ENCODE measurements at regions not wholly inside any gene's neighbourhood (a gene's known extent, or its start where the extent isn't known, plus 50 kb on each side); places are given as distances from the start of the nearest gene placed in this dataset.

DNA sequence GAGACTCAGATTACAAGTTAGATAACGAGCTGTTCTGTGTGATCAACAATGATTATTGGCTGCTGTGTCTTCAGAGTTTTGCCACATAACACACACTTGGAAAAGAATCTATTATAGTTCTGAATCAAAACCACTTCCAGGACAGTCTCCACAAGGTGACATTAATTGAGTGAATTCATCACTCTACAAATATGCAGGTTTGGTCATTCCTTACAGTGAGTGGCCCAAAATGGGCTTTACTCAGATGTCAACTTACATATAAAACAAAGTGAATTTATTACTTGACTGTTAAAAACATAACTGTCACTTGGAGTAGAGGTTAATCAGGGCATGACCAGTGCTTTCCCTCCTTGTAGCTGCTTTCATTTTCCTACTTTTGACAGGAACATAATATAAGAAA is 984.3 kb downstream of the REEP3 start:
- Histone ChIP-seq H3K27ac (ENCODE audit: extremely low read depth, low read depth, low read length) (no peak overlapping the region), H3K36me3 (ENCODE audit: control insufficient read depth in 2 of 2, insufficient read depth in 1 of 2, low read length in 2 of 2) (no peaks in the 10 kb centered on the region), H3K4me3 (ENCODE audit: low read depth, low read length) (no peak overlapping the region), H3K4me1 (ENCODE audit: control insufficient read depth, insufficient read depth, low read length) (no peaks in the 10 kb centered on the region), H3K9me3 (ENCODE audit: control insufficient read depth, insufficient read depth, low read depth, low read length) (no peaks in the 10 kb centered on the region)
- CTCF ChIA-PET: no interaction called here
- POLR2A ChIA-PET: no interaction called here
- TF ChIP-seq ZNF175 (tag by site-specific recombination; IDR thresholded peaks at IDR 0.05): no peak
- TF ChIP-seq SCRT1 (tag by site-specific recombination; IDR thresholded peaks at IDR 0.05; ENCODE audit: borderline replicate concordance): no peak
- no peak for TF ChIP-seq ZNF76 (tag by site-specific recombination; IDR thresholded peaks at IDR 0.05; ENCODE audit: borderline replicate concordance, low read depth)
- TF ChIP-seq ZNF202 (tag by site-specific recombination; IDR thresholded peaks at IDR 0.05; ENCODE audit: borderline replicate concordance): no peak
- TF ChIP-seq, protein P1, sequence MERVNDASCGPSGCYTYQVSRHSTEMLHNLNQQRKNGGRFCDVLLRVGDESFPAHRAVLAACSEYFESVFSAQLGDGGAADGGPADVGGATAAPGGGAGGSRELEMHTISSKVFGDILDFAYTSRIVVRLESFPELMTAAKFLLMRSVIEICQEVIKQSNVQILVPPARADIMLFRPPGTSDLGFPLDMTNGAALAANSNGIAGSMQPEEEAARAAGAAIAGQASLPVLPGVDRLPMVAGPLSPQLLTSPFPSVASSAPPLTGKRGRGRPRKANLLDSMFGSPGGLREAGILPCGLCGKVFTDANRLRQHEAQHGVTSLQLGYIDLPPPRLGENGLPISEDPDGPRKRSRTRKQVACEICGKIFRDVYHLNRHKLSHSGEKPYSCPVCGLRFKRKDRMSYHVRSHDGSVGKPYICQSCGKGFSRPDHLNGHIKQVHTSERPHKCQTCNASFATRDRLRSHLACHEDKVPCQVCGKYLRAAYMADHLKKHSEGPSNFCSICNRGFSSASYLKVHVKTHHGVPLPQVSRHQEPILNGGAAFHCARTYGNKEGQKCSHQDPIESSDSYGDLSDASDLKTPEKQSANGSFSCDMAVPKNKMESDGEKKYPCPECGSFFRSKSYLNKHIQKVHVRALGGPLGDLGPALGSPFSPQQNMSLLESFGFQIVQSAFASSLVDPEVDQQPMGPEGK (tag by site-specific recombination; IDR thresholded peaks at IDR 0.05): no peak
- no peak for TF ChIP-seq ZNF776 (tag by site-specific recombination; IDR thresholded peaks at IDR 0.05; ENCODE audit: borderline replicate concordance)
- no peak for TF ChIP-seq ZNF510 (tag by site-specific recombination; IDR thresholded peaks at IDR 0.05; ENCODE audit: insufficient replicate concordance)
- no peak for TF ChIP-seq ZNF670 (tag by site-specific recombination; IDR thresholded peaks at IDR 0.05; ENCODE audit: low read depth)
- no peak for TF ChIP-seq ZBTB21 (tag by site-specific recombination; IDR thresholded peaks at IDR 0.05)
- TF ChIP-seq, protein P2, sequence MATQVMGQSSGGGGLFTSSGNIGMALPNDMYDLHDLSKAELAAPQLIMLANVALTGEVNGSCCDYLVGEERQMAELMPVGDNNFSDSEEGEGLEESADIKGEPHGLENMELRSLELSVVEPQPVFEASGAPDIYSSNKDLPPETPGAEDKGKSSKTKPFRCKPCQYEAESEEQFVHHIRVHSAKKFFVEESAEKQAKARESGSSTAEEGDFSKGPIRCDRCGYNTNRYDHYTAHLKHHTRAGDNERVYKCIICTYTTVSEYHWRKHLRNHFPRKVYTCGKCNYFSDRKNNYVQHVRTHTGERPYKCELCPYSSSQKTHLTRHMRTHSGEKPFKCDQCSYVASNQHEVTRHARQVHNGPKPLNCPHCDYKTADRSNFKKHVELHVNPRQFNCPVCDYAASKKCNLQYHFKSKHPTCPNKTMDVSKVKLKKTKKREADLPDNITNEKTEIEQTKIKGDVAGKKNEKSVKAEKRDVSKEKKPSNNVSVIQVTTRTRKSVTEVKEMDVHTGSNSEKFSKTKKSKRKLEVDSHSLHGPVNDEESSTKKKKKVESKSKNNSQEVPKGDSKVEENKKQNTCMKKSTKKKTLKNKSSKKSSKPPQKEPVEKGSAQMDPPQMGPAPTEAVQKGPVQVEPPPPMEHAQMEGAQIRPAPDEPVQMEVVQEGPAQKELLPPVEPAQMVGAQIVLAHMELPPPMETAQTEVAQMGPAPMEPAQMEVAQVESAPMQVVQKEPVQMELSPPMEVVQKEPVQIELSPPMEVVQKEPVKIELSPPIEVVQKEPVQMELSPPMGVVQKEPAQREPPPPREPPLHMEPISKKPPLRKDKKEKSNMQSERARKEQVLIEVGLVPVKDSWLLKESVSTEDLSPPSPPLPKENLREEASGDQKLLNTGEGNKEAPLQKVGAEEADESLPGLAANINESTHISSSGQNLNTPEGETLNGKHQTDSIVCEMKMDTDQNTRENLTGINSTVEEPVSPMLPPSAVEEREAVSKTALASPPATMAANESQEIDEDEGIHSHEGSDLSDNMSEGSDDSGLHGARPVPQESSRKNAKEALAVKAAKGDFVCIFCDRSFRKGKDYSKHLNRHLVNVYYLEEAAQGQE (tag by site-specific recombination; IDR thresholded peaks at IDR 0.05): no peak
- TF ChIP-seq MEIS1 (CRISPR knock-in tag; IDR thresholded peaks at IDR 0.05; ENCODE audit: borderline replicate concordance): no peak
- TF ChIP-seq KLF9 (tag by site-specific recombination; IDR thresholded peaks at IDR 0.05; ENCODE audit: low read depth): no peak
- TF ChIP-seq ZNF529 (tag by site-specific recombination; IDR thresholded peaks at IDR 0.05; ENCODE audit: insufficient replicate concordance): no peak

DNA sequence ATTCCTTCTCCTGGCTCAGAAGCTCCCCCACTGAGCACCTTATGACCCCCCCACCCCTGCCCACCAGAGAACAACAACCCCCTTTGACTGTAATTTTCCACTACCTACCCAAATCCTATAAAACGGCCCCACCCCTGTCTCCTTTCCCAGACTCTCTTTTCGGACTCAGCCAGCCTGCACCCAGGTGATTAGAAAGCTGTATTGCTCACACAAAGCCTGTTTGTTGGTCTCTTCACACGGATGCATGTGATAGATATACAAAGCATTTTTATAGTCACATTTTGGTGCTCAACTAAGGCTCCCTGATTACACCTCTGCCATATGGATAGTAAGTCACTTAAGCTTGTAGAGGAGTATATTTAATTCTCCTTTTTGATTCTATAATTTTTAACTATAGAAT is 985.8 kb downstream of the REEP3 start:
- POLR2A ChIA-PET: no interaction called here
- Histone ChIP-seq H3K9me3 (ENCODE audit: control insufficient read depth, insufficient read depth, low read depth, low read length) (no peaks in the 10 kb centered on the region), H3K4me1 (ENCODE audit: control insufficient read depth, insufficient read depth, low read length) (no peaks in the 10 kb centered on the region), H3K27ac (ENCODE audit: extremely low read depth, low read depth, low read length) (no peak overlapping the region), H3K4me3 (ENCODE audit: low read depth, low read length) (no peak overlapping the region), H3K36me3 (ENCODE audit: control insufficient read depth in 2 of 2, insufficient read depth in 1 of 2, low read length in 2 of 2) (no peaks in the 10 kb centered on the region)
- CTCF ChIA-PET: no interaction called here
- TF ChIP-seq, protein P3, sequence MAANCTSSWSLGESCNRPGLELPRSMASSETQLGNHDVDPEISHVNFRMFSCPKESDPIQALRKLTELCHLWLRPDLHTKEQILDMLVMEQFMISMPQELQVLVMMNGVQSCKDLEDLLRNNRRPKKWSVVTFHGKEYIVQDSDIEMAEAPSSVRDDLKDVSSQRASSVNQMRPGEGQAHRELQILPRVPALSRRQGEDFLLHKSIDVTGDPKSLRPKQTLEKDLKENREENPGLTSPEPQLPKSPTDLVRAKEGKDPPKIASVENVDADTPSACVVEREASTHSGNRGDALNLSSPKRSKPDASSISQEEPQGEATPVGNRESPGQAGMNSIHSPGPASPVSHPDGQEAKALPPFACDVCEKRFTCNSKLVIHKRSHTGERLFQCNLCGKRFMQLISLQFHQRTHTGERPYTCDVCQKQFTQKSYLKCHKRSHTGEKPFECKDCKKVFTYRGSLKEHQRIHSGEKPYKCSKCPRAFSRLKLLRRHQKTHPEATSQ (tag by site-specific recombination; IDR thresholded peaks at IDR 0.05): no peak
- TF ChIP-seq ZNF341 (tag by site-specific recombination; IDR thresholded peaks at IDR 0.05; ENCODE audit: low read depth) (no peak), ZNF184 (tag by site-specific recombination; IDR thresholded peaks at IDR 0.05) (no peak), ZSCAN30 (tag by site-specific recombination; IDR thresholded peaks at IDR 0.05) (no peak)
- TF ChIP-seq, protein P4, sequence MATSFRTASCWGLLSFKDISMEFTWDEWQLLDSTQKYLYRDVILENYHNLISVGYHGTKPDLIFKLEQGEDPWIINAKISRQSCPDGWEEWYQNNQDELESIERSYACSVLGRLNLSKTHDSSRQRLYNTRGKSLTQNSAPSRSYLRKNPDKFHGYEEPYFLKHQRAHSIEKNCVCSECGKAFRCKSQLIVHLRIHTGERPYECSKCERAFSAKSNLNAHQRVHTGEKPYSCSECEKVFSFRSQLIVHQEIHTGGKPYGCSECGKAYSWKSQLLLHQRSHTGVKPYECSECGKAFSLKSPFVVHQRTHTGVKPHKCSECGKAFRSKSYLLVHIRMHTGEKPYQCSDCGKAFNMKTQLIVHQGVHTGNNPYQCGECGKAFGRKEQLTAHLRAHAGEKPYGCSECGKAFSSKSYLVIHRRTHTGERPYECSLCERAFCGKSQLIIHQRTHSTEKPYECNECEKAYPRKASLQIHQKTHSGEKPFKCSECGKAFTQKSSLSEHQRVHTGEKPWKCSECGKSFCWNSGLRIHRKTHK (tag by site-specific recombination; IDR thresholded peaks at IDR 0.05): no peak
- TF ChIP-seq, protein P5, sequence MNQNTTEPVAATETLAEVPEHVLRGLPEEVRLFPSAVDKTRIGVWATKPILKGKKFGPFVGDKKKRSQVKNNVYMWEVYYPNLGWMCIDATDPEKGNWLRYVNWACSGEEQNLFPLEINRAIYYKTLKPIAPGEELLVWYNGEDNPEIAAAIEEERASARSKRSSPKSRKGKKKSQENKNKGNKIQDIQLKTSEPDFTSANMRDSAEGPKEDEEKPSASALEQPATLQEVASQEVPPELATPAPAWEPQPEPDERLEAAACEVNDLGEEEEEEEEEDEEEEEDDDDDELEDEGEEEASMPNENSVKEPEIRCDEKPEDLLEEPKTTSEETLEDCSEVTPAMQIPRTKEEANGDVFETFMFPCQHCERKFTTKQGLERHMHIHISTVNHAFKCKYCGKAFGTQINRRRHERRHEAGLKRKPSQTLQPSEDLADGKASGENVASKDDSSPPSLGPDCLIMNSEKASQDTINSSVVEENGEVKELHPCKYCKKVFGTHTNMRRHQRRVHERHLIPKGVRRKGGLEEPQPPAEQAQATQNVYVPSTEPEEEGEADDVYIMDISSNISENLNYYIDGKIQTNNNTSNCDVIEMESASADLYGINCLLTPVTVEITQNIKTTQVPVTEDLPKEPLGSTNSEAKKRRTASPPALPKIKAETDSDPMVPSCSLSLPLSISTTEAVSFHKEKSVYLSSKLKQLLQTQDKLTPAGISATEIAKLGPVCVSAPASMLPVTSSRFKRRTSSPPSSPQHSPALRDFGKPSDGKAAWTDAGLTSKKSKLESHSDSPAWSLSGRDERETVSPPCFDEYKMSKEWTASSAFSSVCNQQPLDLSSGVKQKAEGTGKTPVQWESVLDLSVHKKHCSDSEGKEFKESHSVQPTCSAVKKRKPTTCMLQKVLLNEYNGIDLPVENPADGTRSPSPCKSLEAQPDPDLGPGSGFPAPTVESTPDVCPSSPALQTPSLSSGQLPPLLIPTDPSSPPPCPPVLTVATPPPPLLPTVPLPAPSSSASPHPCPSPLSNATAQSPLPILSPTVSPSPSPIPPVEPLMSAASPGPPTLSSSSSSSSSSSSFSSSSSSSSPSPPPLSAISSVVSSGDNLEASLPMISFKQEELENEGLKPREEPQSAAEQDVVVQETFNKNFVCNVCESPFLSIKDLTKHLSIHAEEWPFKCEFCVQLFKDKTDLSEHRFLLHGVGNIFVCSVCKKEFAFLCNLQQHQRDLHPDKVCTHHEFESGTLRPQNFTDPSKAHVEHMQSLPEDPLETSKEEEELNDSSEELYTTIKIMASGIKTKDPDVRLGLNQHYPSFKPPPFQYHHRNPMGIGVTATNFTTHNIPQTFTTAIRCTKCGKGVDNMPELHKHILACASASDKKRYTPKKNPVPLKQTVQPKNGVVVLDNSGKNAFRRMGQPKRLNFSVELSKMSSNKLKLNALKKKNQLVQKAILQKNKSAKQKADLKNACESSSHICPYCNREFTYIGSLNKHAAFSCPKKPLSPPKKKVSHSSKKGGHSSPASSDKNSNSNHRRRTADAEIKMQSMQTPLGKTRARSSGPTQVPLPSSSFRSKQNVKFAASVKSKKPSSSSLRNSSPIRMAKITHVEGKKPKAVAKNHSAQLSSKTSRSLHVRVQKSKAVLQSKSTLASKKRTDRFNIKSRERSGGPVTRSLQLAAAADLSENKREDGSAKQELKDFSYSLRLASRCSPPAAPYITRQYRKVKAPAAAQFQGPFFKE (tag by site-specific recombination; IDR thresholded peaks at IDR 0.05; ENCODE audit: borderline replicate concordance): no peak
